ENCODE measurements at regions not wholly inside any gene's neighbourhood (a gene's known extent, or its start where the extent isn't known, plus 50 kb on each side); places are given as distances from the start of the nearest gene placed in this dataset.

DNA sequence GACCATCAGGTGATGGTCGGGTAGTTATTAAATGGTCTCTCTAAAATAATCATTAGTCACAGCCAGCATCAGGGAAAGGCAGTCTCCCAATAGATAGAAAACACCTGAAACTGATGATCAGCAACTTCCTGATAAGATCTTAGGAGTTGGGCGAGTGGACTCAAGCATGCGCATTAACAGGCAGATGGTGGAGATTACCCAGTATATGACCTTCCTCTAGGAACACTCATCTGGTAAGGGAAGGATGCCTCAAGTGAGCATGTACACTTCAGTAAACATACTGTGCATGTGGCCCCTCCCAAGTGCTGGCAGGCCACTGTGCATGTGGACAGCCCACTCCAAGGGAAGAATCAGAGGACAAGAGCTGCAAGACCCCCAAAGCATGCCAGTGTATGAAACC, 105.9 kb downstream of the ABCC12 start:
- DNase-seq (ENCODE audit: low read depth): no peak
- TF ChIP-seq, protein P1, sequence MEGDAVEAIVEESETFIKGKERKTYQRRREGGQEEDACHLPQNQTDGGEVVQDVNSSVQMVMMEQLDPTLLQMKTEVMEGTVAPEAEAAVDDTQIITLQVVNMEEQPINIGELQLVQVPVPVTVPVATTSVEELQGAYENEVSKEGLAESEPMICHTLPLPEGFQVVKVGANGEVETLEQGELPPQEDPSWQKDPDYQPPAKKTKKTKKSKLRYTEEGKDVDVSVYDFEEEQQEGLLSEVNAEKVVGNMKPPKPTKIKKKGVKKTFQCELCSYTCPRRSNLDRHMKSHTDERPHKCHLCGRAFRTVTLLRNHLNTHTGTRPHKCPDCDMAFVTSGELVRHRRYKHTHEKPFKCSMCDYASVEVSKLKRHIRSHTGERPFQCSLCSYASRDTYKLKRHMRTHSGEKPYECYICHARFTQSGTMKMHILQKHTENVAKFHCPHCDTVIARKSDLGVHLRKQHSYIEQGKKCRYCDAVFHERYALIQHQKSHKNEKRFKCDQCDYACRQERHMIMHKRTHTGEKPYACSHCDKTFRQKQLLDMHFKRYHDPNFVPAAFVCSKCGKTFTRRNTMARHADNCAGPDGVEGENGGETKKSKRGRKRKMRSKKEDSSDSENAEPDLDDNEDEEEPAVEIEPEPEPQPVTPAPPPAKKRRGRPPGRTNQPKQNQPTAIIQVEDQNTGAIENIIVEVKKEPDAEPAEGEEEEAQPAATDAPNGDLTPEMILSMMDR (IDR thresholded peaks at IDR 0.05; ENCODE audit: insufficient read depth, low read depth, low read length, missing control alignments): no peak
- no peak overlapping the region for H3K4me3 ChIP-seq (ENCODE audit: low read depth, low read length)

DNA sequence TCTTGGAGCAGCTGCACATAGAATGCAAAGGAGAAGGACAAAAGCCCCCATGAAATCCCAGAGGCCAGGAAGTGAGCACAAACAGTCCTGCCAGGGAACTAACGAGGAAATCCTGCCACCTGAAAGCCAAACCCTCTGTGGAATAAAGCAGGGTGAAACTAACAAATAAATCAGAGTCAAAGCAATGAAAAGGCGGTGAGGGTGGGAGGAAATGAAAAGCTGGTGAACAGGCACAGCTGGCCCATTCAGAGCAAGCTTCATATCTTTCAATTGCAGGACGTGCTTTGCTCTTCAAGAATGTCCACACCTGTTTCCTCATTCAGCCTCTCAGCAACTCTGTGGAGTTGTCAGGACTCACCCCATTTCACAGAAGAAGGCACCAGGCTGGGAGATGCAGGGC, 108.1 kb downstream of the ABCC12 start:
- no peak overlapping the region for H3K4me3 ChIP-seq (ENCODE audit: low read depth, low read length)
- TF ChIP-seq, protein P1 (IDR thresholded peaks at IDR 0.05; ENCODE audit: insufficient read depth, low read depth, low read length, missing control alignments): no peak
- DNase-seq (ENCODE audit: low read depth): no peak

DNA sequence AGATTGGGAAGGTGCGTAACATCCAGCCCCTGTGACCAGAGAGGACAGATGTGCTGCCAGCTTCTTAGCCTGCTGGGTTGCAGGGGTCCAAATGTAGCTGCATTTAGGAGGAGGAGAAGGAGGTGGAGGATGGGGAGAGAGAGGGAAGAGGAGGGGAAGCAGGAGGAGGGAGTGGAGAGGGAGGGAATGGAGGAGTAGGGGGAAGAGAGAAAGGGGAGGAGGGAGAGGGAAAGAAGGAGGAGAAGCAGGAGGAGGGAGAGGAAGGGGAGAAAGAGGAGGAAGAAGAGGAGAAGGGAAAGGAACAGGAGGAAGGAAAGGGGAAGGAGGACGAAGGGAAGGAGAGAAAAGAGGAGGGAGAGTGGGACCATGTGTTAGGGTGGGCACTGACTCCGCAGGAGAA, 108.6 kb downstream of the ABCC12 start:
- TF ChIP-seq, protein P1 (IDR thresholded peaks at IDR 0.05; ENCODE audit: insufficient read depth, low read depth, low read length, missing control alignments): no peak
- no peak for DNase-seq (ENCODE audit: low read depth)
- H3K4me3 ChIP-seq (ENCODE audit: low read depth, low read length): no peak overlapping the region

DNA sequence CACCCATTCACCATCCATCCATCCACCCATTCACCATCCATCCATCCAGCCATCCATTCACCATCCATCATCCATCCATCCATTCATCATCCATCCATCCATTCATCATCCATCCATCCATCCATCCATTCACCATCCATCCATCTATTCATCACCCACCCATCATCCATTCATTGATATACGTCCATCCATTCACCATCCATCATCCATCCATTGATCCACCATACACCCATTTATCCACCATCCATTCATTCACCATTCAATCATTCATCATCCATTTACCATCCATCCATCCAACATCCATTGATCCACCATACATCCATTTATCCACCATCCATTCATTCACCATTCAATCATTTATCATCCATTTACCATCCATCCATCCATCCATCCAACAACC, 111.7 kb downstream of the ABCC12 start:
- H3K4me3 ChIP-seq (ENCODE audit: low read depth, low read length): no peak overlapping the region
- DNase-seq (ENCODE audit: low read depth): no peak
- TF ChIP-seq, protein P1 (IDR thresholded peaks at IDR 0.05; ENCODE audit: insufficient read depth, low read depth, low read length, missing control alignments): no peak

DNA sequence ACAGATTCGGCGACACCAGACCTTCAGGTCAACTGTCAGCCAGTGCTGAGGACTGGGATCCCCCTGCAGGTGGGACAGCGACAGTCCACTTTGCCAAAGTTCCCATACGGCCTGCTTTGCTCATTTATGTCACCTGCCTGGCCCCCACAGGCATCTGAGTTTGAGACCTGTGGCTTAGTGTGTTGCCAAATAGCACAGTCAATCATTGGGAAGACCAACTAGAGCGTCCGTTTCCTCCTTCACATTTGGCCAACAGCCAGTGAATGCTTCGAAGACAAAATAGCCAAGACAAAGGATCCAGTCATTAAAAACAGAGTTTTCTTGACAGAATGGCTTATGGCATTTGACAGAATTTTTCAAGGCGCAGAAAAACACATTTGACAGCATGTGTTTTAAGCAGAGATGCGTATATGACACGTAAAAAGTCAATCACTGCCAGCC, 113.8 kb downstream of the ABCC12 start:
- peak; percentile 18 for DNase-seq (ENCODE audit: low read depth)
- TF ChIP-seq, protein P1 (IDR thresholded peaks at IDR 0.05; ENCODE audit: insufficient read depth, low read depth, low read length, missing control alignments): no peak
- no peak overlapping the region for H3K4me3 ChIP-seq (ENCODE audit: low read depth, low read length)

DNA sequence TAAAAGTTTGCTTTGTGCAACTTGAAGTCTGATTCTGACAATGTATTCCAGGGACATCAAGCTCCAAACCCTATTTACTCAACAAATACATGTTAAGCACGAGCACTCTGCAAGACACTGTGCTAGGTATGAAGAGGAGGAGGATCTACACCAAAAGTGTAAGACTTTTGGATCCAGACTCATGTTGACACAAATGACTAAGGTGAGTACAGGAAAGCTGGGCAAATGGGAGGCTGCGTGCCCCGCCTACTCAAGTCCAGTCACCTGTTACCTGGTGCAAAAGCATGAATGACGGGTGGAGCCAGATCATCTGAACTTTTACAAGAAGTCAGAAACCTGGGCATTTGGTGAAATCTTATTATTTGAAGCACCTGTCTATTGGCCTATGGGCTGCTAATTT, 120.7 kb downstream of the ABCC12 start:
- H3K4me3 ChIP-seq (ENCODE audit: low read depth, low read length): no peak overlapping the region
- no peak for DNase-seq (ENCODE audit: low read depth)
- TF ChIP-seq, protein P1 (IDR thresholded peaks at IDR 0.05; ENCODE audit: insufficient read depth, low read depth, low read length, missing control alignments): no peak

DNA sequence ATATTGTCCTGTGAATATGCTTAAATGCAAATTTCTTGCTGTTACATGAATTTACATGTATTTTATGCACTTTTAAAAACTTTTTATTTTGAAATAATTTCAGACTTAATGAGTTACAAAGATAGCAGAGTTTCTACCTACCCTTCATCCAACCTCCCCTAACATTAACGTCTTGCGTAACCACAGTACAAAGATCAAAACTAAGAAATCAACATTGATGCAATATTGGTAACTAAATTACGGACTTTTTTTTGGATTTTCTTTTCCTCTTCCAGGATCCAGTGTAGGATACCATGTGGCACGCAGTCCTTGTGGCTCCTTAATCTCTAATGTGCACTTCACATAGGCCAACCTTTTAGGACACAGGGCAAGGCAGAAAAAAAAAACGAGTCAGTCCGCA, 124.9 kb downstream of the ABCC12 start:
- no peak for DNase-seq (ENCODE audit: low read depth)
- H3K4me3 ChIP-seq (ENCODE audit: low read depth, low read length): no peak overlapping the region
- TF ChIP-seq, protein P1 (IDR thresholded peaks at IDR 0.05; ENCODE audit: insufficient read depth, low read depth, low read length, missing control alignments): no peak
